Activated B cell treated with CpG ODN at 0.5 μM for 24 hours (primary cell): ENCODE measurements at regions not wholly inside any gene's neighbourhood (a gene's known extent, or its start where the extent isn't known, plus 50 kb on each side); places are given as distances from the start of the nearest gene placed in this dataset.

Source experiments
- ATAC-seq: fragments of 200-7000 bp; cut with Tn5 transposase; one replicate; pipeline ENCODE4 v1.10.0; 2021; ENCODE audit warnings: low read depth, mild to moderate bottlenecking, moderate library complexity
- CTCF ChIA-PET: fragments of 350-600 bp; sonication (Branson Sonifier 250); formaldehyde crosslinking; loops from one replicate; lab custom pipeline; 2021; ENCODE audit warnings: antibody characterized with exemption; lab: Charles Lee
- POLR2A ChIA-PET: fragments of 350-600 bp; sonication (Branson Sonifier 250); formaldehyde crosslinking; loops from one replicate; lab custom pipeline; 2021; ENCODE audit warnings: antibody characterized with exemption; lab: Charles Lee
- DNase-seq: peaks from one replicate; pipeline ENCODE4 v3.0.0; 2022
- H3K27ac Mint-ChIP-seq: one replicate; pipeline ENCODE4 v1.8.0; 2020; ENCODE audit warnings: mixed read lengths
- H3K27me3 Mint-ChIP-seq: one replicate; pipeline ENCODE4 v1.8.0; 2021; ENCODE audit warnings: mixed read lengths
- H3K36me3 Mint-ChIP-seq: one replicate; pipeline ENCODE4 v1.8.0; 2021; ENCODE audit warnings: low read depth, mixed read lengths
- H3K4me1 Mint-ChIP-seq: one replicate; pipeline ENCODE4 v1.8.0; 2021; ENCODE audit warnings: mixed read lengths
- H3K4me3 Mint-ChIP-seq: one replicate; pipeline ENCODE4 v1.8.0; 2020; ENCODE audit warnings: mild to moderate bottlenecking, mixed read lengths
- H3K9me3 Mint-ChIP-seq: one replicate; pipeline ENCODE4 v1.8.0; 2020; ENCODE audit warnings: mixed read lengths
- intact Hi-C: fragments of 100-400 bp; cut with micrococcal nuclease; formaldehyde crosslinking; loops from one replicate; pipeline ENCODE4 v1.15.1; 2024
- TF ChIP-seq, protein P1 (sequence below): fragments of 200-600 bp; IDR thresholded peaks from one replicate; pipeline ENCODE4 v1.8.0; 2022; ENCODE audit warnings: antibody characterized with exemption, mild to moderate bottlenecking

DNA sequence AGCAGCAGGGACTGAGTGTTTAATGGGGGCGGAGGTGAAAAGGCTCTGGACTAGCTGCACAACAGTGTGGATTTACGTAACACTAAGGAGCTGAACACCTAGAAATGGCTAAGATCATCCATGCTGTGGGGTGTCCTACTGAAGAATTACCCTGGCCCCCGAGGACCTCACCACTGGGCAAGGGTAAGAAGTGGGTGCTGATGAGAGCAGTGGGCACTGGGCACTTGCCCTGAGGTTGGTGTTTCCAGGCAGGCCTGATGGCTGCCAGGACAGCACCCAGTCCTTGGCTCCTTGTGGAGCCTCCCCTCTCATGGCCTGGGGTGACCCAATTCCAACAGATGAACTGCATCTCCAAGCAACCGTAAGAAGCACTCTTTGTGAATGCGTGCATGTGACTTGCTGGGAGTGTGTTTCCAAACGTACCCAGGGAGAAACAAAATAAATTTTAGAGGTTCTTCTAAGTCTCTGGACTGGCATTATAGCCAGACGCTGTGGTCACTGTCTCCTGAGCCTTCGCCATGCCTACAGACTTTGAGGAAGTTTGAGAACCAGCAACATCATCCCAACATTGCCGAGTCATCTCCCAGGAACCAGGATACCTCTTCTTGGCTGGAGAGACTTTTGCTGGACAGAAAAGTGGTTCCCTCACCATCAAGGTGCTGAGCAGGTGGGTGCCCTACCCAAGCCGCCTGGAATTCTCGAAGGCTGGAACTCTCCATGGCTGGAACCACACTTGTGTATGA, 245.9 kb downstream of the ERMARD start:
- Mint-ChIP-seq H3K4me1 (peaks cover 1% of the 10 kb centered on the region), H3K9me3 (peaks cover 4% of the 10 kb centered on the region), H3K27me3 (peaks cover 2% of the 10 kb centered on the region), H3K4me3 (no peak overlapping the region), H3K27ac (no peak overlapping the region), H3K36me3 (no peaks in the 10 kb centered on the region)
- ChIA-PET CTCF (no interaction called here), POLR2A (no interaction called here)
- TF ChIP-seq, protein P1, sequence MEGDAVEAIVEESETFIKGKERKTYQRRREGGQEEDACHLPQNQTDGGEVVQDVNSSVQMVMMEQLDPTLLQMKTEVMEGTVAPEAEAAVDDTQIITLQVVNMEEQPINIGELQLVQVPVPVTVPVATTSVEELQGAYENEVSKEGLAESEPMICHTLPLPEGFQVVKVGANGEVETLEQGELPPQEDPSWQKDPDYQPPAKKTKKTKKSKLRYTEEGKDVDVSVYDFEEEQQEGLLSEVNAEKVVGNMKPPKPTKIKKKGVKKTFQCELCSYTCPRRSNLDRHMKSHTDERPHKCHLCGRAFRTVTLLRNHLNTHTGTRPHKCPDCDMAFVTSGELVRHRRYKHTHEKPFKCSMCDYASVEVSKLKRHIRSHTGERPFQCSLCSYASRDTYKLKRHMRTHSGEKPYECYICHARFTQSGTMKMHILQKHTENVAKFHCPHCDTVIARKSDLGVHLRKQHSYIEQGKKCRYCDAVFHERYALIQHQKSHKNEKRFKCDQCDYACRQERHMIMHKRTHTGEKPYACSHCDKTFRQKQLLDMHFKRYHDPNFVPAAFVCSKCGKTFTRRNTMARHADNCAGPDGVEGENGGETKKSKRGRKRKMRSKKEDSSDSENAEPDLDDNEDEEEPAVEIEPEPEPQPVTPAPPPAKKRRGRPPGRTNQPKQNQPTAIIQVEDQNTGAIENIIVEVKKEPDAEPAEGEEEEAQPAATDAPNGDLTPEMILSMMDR = no peak
- intact Hi-C loops = no loop called here
- ATAC-seq (no peak), DNase-seq (no peak)

DNA sequence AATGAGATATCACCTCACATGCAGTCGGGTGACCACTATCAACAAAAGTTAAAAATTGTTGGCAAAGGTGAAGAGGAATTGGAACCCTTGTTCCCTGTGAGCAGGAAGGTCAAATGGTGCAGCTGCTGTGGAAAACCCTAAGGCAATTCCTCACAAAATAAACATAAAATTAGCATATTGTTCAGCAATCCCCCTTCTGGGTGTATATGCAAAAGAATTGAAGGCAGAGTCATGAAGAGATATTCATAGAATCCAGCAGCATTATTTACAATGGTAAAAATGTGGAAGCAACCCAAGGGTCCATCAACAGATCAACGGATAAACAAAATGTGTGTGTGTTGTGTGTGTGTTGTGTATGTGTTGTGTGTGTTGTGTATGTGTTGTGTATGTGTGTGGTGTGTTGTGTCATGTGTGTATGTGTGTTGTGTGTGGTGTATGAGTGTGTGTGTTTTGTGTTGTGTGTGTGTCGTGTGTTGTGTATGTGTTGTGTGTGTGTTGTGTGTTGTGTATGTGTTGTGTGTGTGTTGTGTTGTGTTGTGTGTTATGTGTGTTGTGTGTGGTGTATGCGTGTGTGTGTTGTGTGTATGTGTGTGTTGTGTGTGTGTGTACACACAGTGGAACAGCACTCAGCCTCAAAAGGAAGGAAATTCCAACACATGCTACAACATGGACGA, 245.1 kb downstream of the ERMARD start:
- Mint-ChIP-seq H3K36me3 (no peaks in the 10 kb centered on the region), H3K27ac (no peak overlapping the region), H3K4me1 (peaks cover 9% of the 10 kb centered on the region), H3K9me3 (peaks cover 3% of the 10 kb centered on the region), H3K27me3 (peaks cover 2% of the 10 kb centered on the region), H3K4me3 (no peak overlapping the region)
- TF ChIP-seq, protein P1 = no peak
- ATAC-seq = no peak
- POLR2A ChIA-PET = no interaction called here
- CTCF ChIA-PET = no interaction called here
- no peak for DNase-seq
- intact Hi-C loops = no loop called here

DNA sequence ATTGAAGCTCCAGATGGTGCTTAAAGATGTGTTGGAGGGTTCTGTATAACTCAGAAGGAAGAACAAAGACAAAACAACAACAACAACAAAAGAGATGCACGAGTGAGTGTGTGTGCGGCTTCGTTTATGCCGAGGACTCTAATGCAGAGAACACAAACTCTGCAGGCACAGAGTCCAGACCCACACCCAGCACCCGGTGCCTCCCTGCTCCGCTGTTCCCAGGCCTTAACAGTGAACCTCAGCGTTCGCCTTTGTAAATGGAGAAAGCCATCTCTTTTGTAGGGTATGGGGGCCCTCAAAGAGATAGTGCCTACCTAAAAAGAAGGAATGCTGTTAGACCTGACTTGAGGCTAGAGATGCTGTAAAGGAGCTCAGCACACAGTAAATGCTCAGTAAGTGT, 243.3 kb downstream of the ERMARD start:
- H3K27ac Mint-ChIP-seq = no peak overlapping the region
- POLR2A ChIA-PET = no interaction called here
- no peak overlapping the region for H3K4me3 Mint-ChIP-seq

DNA sequence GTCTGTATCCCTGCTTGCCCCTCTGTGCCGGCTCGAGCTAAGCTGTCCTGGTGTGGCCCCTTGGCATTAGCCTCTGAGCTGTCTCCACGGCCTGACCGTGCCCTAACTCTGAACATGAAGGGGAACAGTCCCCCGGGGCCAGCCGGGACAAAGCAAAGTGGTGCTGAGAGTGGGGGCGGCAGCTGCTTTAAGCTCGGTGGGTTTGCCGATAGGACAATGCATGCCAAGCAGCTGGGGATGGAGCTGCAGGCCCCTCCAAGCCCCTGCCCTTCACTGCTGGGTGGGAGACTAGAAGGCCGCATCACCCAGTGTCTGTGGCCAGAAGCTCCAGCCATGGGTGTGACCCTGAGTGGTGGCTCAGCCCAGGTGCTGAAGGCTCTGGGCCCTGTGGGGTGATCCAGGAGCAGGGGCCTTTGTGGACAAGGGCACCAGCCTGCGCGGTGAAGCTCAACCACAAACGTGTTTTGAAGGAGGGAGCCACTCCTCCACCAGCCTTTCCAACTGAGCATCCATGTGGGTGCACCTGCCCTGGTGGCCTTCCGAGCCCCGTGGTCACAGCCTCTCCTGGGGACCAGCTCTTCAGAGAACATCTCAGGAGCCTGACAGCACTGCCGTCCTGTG, 242.5 kb downstream of the ERMARD start:
- DNase-seq = peak; percentile 6
- H3K4me1 Mint-ChIP-seq = peaks cover 26% of the 10 kb centered on the region
- intact Hi-C loops = no loop called here
- no peaks in the 10 kb centered on the region for H3K36me3 Mint-ChIP-seq
- POLR2A ChIA-PET = no interaction called here
- CTCF ChIA-PET = no interaction called here
- H3K27me3 Mint-ChIP-seq = peaks cover 6% of the 10 kb centered on the region
- no peak overlapping the region for H3K27ac Mint-ChIP-seq
- H3K4me3 Mint-ChIP-seq = no peak overlapping the region
- TF ChIP-seq, protein P1 = no peak
- no peak for ATAC-seq
- H3K9me3 Mint-ChIP-seq = no peaks in the 10 kb centered on the region

More for the DNA sequence above, 243.3 kb downstream of the ERMARD start:
- peaks cover 19% of the 10 kb centered on the region for H3K4me1 Mint-ChIP-seq
- ATAC-seq = no peak
- no peaks in the 10 kb centered on the region for H3K36me3 Mint-ChIP-seq
- H3K27me3 Mint-ChIP-seq = peaks cover 2% of the 10 kb centered on the region
- intact Hi-C loops = no loop called here
- CTCF ChIA-PET = no interaction called here
- peak; percentile 6 for DNase-seq
- H3K9me3 Mint-ChIP-seq = no peaks in the 10 kb centered on the region
- TF ChIP-seq, protein P1 = no peak

DNA sequence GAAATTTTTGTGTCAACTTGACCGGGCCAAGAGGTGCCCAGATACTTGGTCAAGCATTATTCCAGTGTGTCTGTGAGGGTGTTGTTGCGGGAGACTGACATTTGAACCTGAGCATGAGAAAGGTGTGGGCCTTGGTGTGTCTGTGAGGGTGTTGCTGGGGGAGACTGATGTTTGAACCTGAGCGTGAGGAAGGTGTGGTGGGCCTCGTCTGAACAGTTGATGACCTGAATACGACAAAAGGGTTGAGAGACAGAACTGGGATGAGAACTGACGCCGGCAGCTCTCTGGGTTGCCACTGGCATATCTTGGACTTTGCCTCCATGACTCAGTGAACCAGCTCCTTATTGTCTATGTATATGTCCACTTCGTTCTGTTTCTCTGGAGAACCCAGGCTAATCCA, 240.5 kb downstream of the ERMARD start:
- Mint-ChIP-seq H3K27ac (no peak overlapping the region), H3K36me3 (no peaks in the 10 kb centered on the region), H3K9me3 (no peaks in the 10 kb centered on the region), H3K4me3 (no peak overlapping the region), H3K27me3 (peaks cover 4% of the 10 kb centered on the region), H3K4me1 (peaks cover 27% of the 10 kb centered on the region)
- ATAC-seq (no peak), DNase-seq (peak; percentile 4)
- intact Hi-C loops = loop anchor here (2.0 kb wide), 1 partner anchor 33 kb away; no protein-coding TSS in a partner anchor
- POLR2A ChIA-PET = no interaction called here
- TF ChIP-seq, protein P1 = no peak
- CTCF ChIA-PET = no interaction called here
